K562 (cell line): ENCODE measurements at regions not wholly inside any gene's neighbourhood (a gene's known extent, or its start where the extent isn't known, plus 50 kb on each side); places are given as distances from the start of the nearest gene placed in this dataset.
"Not testable (repeated sequence)": the region's sequence is repeated elsewhere in the genome, so short reads cannot be mapped to it uniquely, and the experiment has no call there.

ENCODE experiments used
- ATAC-seq: fragments of 200-7000 bp; cut with Tn5 transposase; 3 replicates; pipeline ENCODE4 v1.9.1; 2020; ENCODE audit warnings: moderate library complexity
- BruUV-seq: library from RNA; stranded (reverse); fragments of 400-500 nt; replicated peaks from 2 replicates; lab custom pipeline; 2021; lab: Mats Ljungman, UMichigan
- CTCF ChIA-PET: fragments of 300-600 bp; formaldehyde crosslinking; extraction: SDS; loops from one replicate; lab custom pipeline; 2021; ENCODE audit warnings: low intra/inter-chr PET ratio; lab: Yijun Ruan, JAX
- POLR2A ChIA-PET: fragments of 300-600, 350-650 bp; sonication (Branson Sonifier 250); formaldehyde crosslinking; extraction: SDS; loops from one replicate; lab custom pipeline; 2021; ENCODE audit warnings: antibody characterized with exemption, inconsistent platforms; lab: Yijun Ruan, JAX
- DNase-seq, 4 experiments: peaks; one replicate each; pipeline versions ENCODE4 v3.0.0 to v3.0.0-alpha.2; 2011 to 2018; ENCODE audit warnings: low spot score in 3 of 4, mixed read lengths in 3 of 4; ENCODE audit errors: extremely low read depth in 1 of 4
- FAIRE-seq: peaks from 2 replicates; lab custom pipeline; 2011; peaks lifted over from hg19 to GRCh38; lab: Jason Lieb, UNC
- H2AFZ ChIP-seq: 2 replicates; pipeline ENCODE4 v1.6.0; 2011; ENCODE audit warnings: low read depth, low read length, control low read depth, inconsistent platforms
- H3K27ac ChIP-seq: fragments of 200-600 bp; 3 replicates; pipeline ENCODE4 v1.8.0; 2011; ENCODE audit warnings: low read depth, mild to moderate bottlenecking, control low read depth, inconsistent platforms, low read length, moderate library complexity, mixed read lengths; ENCODE audit errors: extremely low read depth
- H3K27me3 ChIP-seq, 2 experiments: fragments of 300-600 bp in 1 of 2; 2 replicates in 1 of 2; 3 replicates in 1 of 2; pipeline versions ENCODE4 v1.6.0 to v1.8.0; 2011; ENCODE audit warnings: inconsistent platforms in 2 of 2, low read length in 2 of 2, mild to moderate bottlenecking in 1 of 2, mixed read lengths in 1 of 2, moderate library complexity in 1 of 2; ENCODE audit not compliant: control insufficient read depth in 2 of 2, insufficient read depth in 2 of 2
- H3K36me3 ChIP-seq: fragments of 300-600 bp; 3 replicates; pipeline ENCODE4 v1.8.0; 2011; ENCODE audit warnings: mild to moderate bottlenecking, low read length, inconsistent platforms; ENCODE audit not compliant: control insufficient read depth, insufficient read depth
- H3K4me1 ChIP-seq, 2 experiments: fragments of 200-600 bp in 1 of 2; replicated peaks in 1 of 2; 2 replicates in 1 of 2; 3 replicates in 1 of 2; pipeline versions ENCODE4 v1.5.1 to v1.8.0; 2011; ENCODE audit warnings: inconsistent platforms in 2 of 2, low read length in 2 of 2, mild to moderate bottlenecking in 1 of 2, mixed read lengths in 1 of 2, moderate library complexity in 1 of 2; ENCODE audit not compliant: control insufficient read depth in 2 of 2, insufficient read depth in 2 of 2
- H3K4me2 ChIP-seq: 2 replicates; pipeline ENCODE4 v1.6.1; 2011; ENCODE audit warnings: low read length, control low read depth, inconsistent platforms, mixed read lengths; ENCODE audit not compliant: insufficient read depth
- H3K4me3 ChIP-seq: fragments of 200-600 bp; sonication (generic), shearing (Covaris generic); 2 replicates; pipeline ENCODE4 v1.5.1; 2016; ENCODE audit warnings: control low read depth, inconsistent platforms
- H3K79me2 ChIP-seq: fragments of 200-600 bp; 3 replicates; pipeline ENCODE4 v1.8.0; 2011; ENCODE audit warnings: low read length, inconsistent platforms; ENCODE audit not compliant: control insufficient read depth, insufficient read depth
- H3K9ac ChIP-seq, 2 experiments: 2 replicates each; pipeline versions ENCODE4 v1.6.0 to v1.6.1; 2011; ENCODE audit warnings: low read depth in 2 of 2, low read length in 2 of 2, control low read depth in 1 of 2, inconsistent platforms in 1 of 2, mild to moderate bottlenecking in 1 of 2, mixed read lengths in 1 of 2; ENCODE audit not compliant: insufficient read depth in 1 of 2
- H3K9me1 ChIP-seq: one replicate; pipeline ENCODE4 v1.6.0; 2011; ENCODE audit warnings: inconsistent platforms, mild to moderate bottlenecking, low read length, moderate library complexity; ENCODE audit not compliant: control insufficient read depth, insufficient read depth
- H3K9me3 ChIP-seq: replicated peaks from 2 replicates; pipeline ENCODE4 v1.5.1; 2011; ENCODE audit warnings: low read depth, low read length, inconsistent platforms; ENCODE audit not compliant: control insufficient read depth, insufficient read depth
- H4K20me1 ChIP-seq: replicated peaks from 2 replicates; pipeline ENCODE4 v1.6.1; 2011; ENCODE audit warnings: low read length, inconsistent platforms, mixed read lengths; ENCODE audit not compliant: control insufficient read depth, insufficient read depth
- WGBS: fragments of 100-300 bp; shearing (Covaris generic); methylation state at CpG from one replicate; pipeline ENCODE4 v1.1.6; 2016; ENCODE audit warnings: low coverage, mixed read lengths; ENCODE audit not compliant: insufficient coverage; ENCODE audit errors: missing lambda C conversion rate; 5-methylcytosine and 5-hydroxymethylcytosine counted together
- in situ Hi-C: fragments of 300-500 bp; cut with MboI; formaldehyde crosslinking; loops from 4 replicates; pipeline ENCODE4 v1.15.0; 2018; ENCODE audit warnings: inconsistent platforms, mixed read lengths
- intact Hi-C: fragments of 100-400 bp; cut with micrococcal nuclease; formaldehyde crosslinking; loops from 2 replicates; pipeline ENCODE4 v1.14.2; 2022

DNA sequence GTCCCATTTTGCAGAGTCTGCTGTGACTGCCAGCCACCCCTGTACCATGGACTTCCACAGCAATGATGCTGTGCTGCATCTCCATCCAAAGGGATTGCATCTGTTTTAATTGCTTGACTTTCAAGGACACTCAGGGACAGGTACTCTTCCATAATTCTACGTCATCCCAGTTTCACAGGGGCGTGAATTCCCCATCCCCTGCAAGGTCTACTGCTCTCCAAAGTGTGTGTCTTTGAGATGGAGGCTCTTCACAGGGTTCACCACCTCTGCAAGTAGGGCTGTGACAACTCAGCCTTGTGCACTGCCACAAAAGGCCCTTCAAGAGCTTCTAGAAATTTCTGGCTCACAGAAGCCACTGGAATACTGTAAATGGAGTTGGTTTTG is 304.3 kb upstream of the PLGLB1 start:
- intact Hi-C loops, in situ Hi-C loops: not testable (repeated sequence)
- peak; percentile 6 for FAIRE-seq

DNA sequence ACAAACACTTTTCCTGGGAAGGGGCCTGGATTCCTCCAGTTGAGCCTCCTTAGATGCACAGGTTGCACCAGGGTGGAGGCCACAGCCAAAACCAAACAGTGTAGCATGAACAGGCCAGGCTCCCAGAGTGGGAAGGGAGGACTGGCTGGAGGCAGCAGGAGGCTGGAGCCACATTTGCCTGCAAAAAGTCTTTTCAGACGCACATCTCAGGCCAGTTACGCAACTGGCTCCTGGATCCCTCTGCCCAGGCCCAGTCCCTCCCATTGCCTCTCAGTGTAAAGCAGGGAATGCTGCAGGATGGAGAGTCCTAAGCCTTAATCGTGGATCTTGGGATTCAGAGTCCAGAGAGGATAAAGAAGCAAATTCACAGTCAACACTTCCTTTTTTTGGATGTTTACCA is 305.1 kb upstream of the PLGLB1 start:
- 0% methylated on average over 1 of the region's 3 CpGs for whole genome bisulfite sequencing
- FAIRE-seq, H4K20me1 ChIP-seq, ATAC-seq, H3K9me3 ChIP-seq, H3K27me3 ChIP-seq, in situ Hi-C loops, H3K79me2 ChIP-seq, H3K4me3 ChIP-seq, H3K9me1 ChIP-seq, H2AFZ ChIP-seq, intact Hi-C loops, H3K9ac ChIP-seq, DNase-seq, H3K4me2 ChIP-seq, BruUV-seq, CTCF ChIA-PET, H3K36me3 ChIP-seq, H3K27ac ChIP-seq, POLR2A ChIA-PET, H3K4me1 ChIP-seq: not testable (repeated sequence)

More for the DNA sequence above, 304.3 kb upstream of the PLGLB1 start:
- H3K36me3 ChIP-seq, H4K20me1 ChIP-seq, POLR2A ChIA-PET, H3K4me1 ChIP-seq, DNase-seq, H3K79me2 ChIP-seq, H3K9ac ChIP-seq, H3K4me2 ChIP-seq, H3K9me3 ChIP-seq, H3K4me3 ChIP-seq, H3K27ac ChIP-seq, ATAC-seq, H3K27me3 ChIP-seq, H2AFZ ChIP-seq, BruUV-seq, H3K9me1 ChIP-seq, CTCF ChIA-PET: not testable (repeated sequence)
- 0% methylated on average over 2 of the region's 2 CpGs for WGBS

DNA sequence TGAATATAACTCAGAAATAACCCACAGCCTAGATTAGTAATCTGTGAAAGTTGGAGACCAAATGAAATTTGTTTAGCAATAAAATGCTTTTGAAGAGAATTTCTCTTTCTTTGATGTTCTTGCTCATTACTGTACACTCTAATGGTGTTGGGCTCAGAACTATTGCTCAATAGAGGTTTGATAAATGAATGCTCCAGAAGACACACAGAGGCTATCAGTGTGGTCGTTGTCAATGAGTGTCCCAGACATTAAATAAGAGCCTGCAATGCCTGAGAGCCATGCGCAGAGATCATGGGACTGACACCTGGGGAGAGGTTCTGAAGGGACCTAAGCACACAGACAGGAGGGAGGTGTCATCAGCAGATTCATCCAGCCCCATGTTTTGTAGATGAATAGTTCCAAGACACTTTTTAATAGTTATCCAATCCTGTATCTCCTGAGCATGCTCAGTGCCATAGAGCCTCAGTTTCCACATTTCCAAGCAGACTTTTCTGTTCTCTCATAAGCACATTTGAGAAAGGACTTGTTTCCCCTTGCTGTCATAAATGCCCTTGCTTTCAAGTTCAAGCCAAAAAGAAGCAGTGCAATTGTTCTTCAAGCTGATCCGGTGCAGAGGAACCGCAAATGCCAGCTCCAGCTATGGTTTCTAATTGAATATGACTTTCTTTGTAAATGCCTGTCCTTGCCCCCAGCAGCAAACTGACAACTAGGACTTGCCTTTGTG is 306.2 kb upstream of the PLGLB1 start:
- H3K4me1 ChIP-seq, H3K79me2 ChIP-seq, H2AFZ ChIP-seq, H4K20me1 ChIP-seq, BruUV-seq, FAIRE-seq, H3K4me3 ChIP-seq, H3K9me3 ChIP-seq, H3K36me3 ChIP-seq, H3K9me1 ChIP-seq, H3K27ac ChIP-seq, H3K27me3 ChIP-seq, POLR2A ChIA-PET, ATAC-seq, H3K4me2 ChIP-seq, intact Hi-C loops, CTCF ChIA-PET, DNase-seq, H3K9ac ChIP-seq, in situ Hi-C loops: not testable (repeated sequence)
- WGBS, result no CpG with 5 or more reads among the region's 4 CpGs

DNA sequence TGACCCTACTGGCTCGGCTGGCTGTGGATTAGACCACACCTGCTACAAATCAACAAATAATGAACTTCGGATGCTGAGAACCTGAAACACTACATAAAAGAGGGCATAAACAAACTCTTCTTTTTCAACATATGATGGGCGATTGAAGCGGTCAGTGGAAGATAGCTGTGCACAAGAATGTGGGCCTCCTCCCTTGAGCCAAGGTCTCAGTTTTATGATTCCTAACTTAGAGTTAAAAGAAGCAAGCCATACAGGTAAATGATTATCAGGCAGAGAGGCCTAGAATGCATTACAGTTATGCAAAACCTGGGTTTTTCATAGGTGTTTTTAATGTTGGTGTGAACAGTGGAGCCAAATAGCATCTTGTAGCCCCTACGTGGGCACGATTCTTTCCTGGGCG is 307.9 kb upstream of the PLGLB1 start:
- BruUV-seq, POLR2A ChIA-PET, H3K9me1 ChIP-seq, H4K20me1 ChIP-seq, H3K27me3 ChIP-seq, H3K27ac ChIP-seq, H3K79me2 ChIP-seq, H3K4me2 ChIP-seq, H3K4me1 ChIP-seq, in situ Hi-C loops, CTCF ChIA-PET, ATAC-seq, H3K9me3 ChIP-seq, FAIRE-seq, H3K36me3 ChIP-seq, H3K4me3 ChIP-seq, H2AFZ ChIP-seq, H3K9ac ChIP-seq, intact Hi-C loops: not testable (repeated sequence)
- DNase-seq, result peak in 1 of 4 experiments; percentile 0
- WGBS, result 8% methylated on average over 5 of the region's 7 CpGs
